Ishikawa (cell line): ENCODE measurements at regions not wholly inside any gene's neighbourhood (a gene's known extent, or its start where the extent isn't known, plus 50 kb on each side); places are given as distances from the start of the nearest gene placed in this dataset.

ENCODE experiments used
- CEBPB ChIP-seq: IDR thresholded peaks from 2 replicates; pipeline ENCODE4 v1.6.1; 2012
- EGR1 ChIP-seq: IDR thresholded peaks from 2 replicates; pipeline ENCODE4 v1.6.1; 2012
- EP300 ChIP-seq: IDR thresholded peaks from 2 replicates; pipeline ENCODE4 v1.6.1; 2012; ENCODE audit warnings: borderline replicate concordance
- FOXM1 ChIP-seq: IDR thresholded peaks from 2 replicates; pipeline ENCODE4 v1.6.1; 2012; ENCODE audit warnings: low read depth, borderline replicate concordance
- MAX ChIP-seq: IDR thresholded peaks from 2 replicates; pipeline ENCODE4 v1.6.1; 2012
- NFIC ChIP-seq: IDR thresholded peaks from 2 replicates; pipeline ENCODE4 v1.6.1; 2012
- RAD21 ChIP-seq: IDR thresholded peaks from 2 replicates; pipeline ENCODE4 v1.6.1; 2012; ENCODE audit warnings: low read depth
- TAF1 ChIP-seq: IDR thresholded peaks from 2 replicates; pipeline ENCODE4 v1.6.1; 2012; ENCODE audit warnings: low read depth, mild to moderate bottlenecking
- YY1 ChIP-seq: IDR thresholded peaks from 2 replicates; pipeline ENCODE4 v1.6.1; 2012; ENCODE audit warnings: low read depth
- ZBTB7A ChIP-seq: IDR thresholded peaks from 2 replicates; pipeline ENCODE4 v1.6.1; 2012; ENCODE audit warnings: low read depth
- TF ChIP-seq, protein P1 (sequence below): IDR thresholded peaks from 2 replicates; pipeline ENCODE4 v1.6.1; 2012; ENCODE audit warnings: low read depth, mild to moderate bottlenecking
- TF ChIP-seq, protein P2 (sequence below): IDR thresholded peaks from 2 replicates; pipeline ENCODE4 v1.6.1; 2012

- TF ChIP-seq MAX (no peak), YY1 (no peak), EGR1 (no peak), ZBTB7A (no peak), NFIC (no peak), TAF1 (no peak), EP300 (no peak), FOXM1 (no peak), RAD21 (no peak), CEBPB (no peak)
- TF ChIP-seq, protein P1, sequence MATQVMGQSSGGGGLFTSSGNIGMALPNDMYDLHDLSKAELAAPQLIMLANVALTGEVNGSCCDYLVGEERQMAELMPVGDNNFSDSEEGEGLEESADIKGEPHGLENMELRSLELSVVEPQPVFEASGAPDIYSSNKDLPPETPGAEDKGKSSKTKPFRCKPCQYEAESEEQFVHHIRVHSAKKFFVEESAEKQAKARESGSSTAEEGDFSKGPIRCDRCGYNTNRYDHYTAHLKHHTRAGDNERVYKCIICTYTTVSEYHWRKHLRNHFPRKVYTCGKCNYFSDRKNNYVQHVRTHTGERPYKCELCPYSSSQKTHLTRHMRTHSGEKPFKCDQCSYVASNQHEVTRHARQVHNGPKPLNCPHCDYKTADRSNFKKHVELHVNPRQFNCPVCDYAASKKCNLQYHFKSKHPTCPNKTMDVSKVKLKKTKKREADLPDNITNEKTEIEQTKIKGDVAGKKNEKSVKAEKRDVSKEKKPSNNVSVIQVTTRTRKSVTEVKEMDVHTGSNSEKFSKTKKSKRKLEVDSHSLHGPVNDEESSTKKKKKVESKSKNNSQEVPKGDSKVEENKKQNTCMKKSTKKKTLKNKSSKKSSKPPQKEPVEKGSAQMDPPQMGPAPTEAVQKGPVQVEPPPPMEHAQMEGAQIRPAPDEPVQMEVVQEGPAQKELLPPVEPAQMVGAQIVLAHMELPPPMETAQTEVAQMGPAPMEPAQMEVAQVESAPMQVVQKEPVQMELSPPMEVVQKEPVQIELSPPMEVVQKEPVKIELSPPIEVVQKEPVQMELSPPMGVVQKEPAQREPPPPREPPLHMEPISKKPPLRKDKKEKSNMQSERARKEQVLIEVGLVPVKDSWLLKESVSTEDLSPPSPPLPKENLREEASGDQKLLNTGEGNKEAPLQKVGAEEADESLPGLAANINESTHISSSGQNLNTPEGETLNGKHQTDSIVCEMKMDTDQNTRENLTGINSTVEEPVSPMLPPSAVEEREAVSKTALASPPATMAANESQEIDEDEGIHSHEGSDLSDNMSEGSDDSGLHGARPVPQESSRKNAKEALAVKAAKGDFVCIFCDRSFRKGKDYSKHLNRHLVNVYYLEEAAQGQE: no peak
- TF ChIP-seq, protein P2, sequence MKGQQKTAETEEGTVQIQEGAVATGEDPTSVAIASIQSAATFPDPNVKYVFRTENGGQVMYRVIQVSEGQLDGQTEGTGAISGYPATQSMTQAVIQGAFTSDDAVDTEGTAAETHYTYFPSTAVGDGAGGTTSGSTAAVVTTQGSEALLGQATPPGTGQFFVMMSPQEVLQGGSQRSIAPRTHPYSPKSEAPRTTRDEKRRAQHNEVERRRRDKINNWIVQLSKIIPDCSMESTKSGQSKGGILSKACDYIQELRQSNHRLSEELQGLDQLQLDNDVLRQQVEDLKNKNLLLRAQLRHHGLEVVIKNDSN: no peak
Observed at GRCh38 chr3:53965291-53965690, 73.6 kb upstream of the SELENOK start.
